Osteoblast (primary cell): ENCODE measurements at regions not wholly inside any gene's neighbourhood (a gene's known extent, or its start where the extent isn't known, plus 50 kb on each side); places are given as distances from the start of the nearest gene placed in this dataset.

Experiments
- DNase-seq: peaks from one replicate; pipeline ENCODE4 v3.0.0; 2011; ENCODE audit warnings: low spot score, mixed read lengths; ENCODE audit not compliant: insufficient read length; ENCODE audit errors: missing footprints
- H2AFZ ChIP-seq: 2 replicates; pipeline ENCODE4 v1.6.0; 2011; ENCODE audit warnings: mild to moderate bottlenecking, low read length
- H3K27ac ChIP-seq: 2 replicates; pipeline ENCODE4 v1.5.1; 2011; ENCODE audit warnings: mild to moderate bottlenecking, low read depth, low read length, moderate library complexity
- H3K27me3 ChIP-seq: 2 replicates; pipeline ENCODE4 v1.6.0; 2012; ENCODE audit warnings: mild to moderate bottlenecking, control low read depth, inconsistent platforms, low read length, moderate library complexity; ENCODE audit not compliant: insufficient read depth
- H3K36me3 ChIP-seq: 2 replicates; pipeline ENCODE4 v1.5.1; 2011; ENCODE audit warnings: mild to moderate bottlenecking, low read length, control low read depth, moderate library complexity; ENCODE audit not compliant: insufficient read depth
- H3K4me1 ChIP-seq: 2 replicates; pipeline ENCODE4 v1.5.1; 2011; ENCODE audit warnings: mild to moderate bottlenecking, low read length, control low read depth, moderate library complexity; ENCODE audit not compliant: insufficient read depth
- H3K4me2 ChIP-seq: 2 replicates; pipeline ENCODE4 v1.6.0; 2011; ENCODE audit warnings: mild to moderate bottlenecking, low read length; ENCODE audit not compliant: insufficient read depth
- H3K4me3 ChIP-seq: fragments of 200-600 bp; sonication (generic); 3 replicates; pipeline ENCODE4 v1.5.1; 2012; ENCODE audit warnings: mild to moderate bottlenecking, low read length, inconsistent platforms; ENCODE audit not compliant: insufficient read depth
- H3K79me2 ChIP-seq: 2 replicates; pipeline ENCODE4 v1.6.0; 2012; ENCODE audit warnings: mild to moderate bottlenecking, low read length, control low read depth, inconsistent platforms; ENCODE audit not compliant: insufficient read depth
- H3K9me3 ChIP-seq: 2 replicates; pipeline ENCODE4 v1.5.1; 2011; ENCODE audit warnings: low read depth, low read length, control low read depth
- H4K20me1 ChIP-seq: 2 replicates; pipeline ENCODE4 v1.6.0; 2012; ENCODE audit warnings: mild to moderate bottlenecking, low read length, control low read depth; ENCODE audit not compliant: insufficient read depth
- CTCF ChIP-seq: IDR thresholded peaks from 2 replicates; pipeline ENCODE4 v1.5.1; 2011; ENCODE audit warnings: mild to moderate bottlenecking, low read depth, low read length, moderate library complexity; ENCODE audit errors: extremely low read depth

GRCh38 chr5:74969726-74970125 is 82.6 kb downstream of the GCNT4 start:
- Histone ChIP-seq H3K4me1 (no peaks in the 10 kb centered on the region), H3K4me2 (no peak overlapping the region), H3K36me3 (no peaks in the 10 kb centered on the region), H3K9me3 (no peaks in the 10 kb centered on the region), H4K20me1 (no peaks in the 10 kb centered on the region), H3K4me3 (no peak overlapping the region), H2AFZ (no peak overlapping the region), H3K27ac (no peak overlapping the region), H3K79me2 (no peaks in the 10 kb centered on the region), H3K27me3 (peaks cover 2% of the 10 kb centered on the region)
- no peak for DNase-seq
- no peak for TF ChIP-seq CTCF

- Histone ChIP-seq H3K9me3 (no peaks in the 10 kb centered on the region), H4K20me1 (no peaks in the 10 kb centered on the region), H3K4me1 (no peaks in the 10 kb centered on the region), H3K79me2 (no peaks in the 10 kb centered on the region), H3K4me3 (no peak overlapping the region), H3K27me3 (peaks cover 8% of the 10 kb centered on the region), H3K4me2 (no peak overlapping the region), H3K36me3 (no peaks in the 10 kb centered on the region), H3K27ac (no peak overlapping the region), H2AFZ (no peak overlapping the region)
- TF ChIP-seq CTCF, result no peak
- no peak for DNase-seq
Measured at GRCh38 chr5:74966141-74967026, 86.0 kb downstream of the GCNT4 start.

GRCh38 chr5:74963407-74963806 is 89.0 kb downstream of the GCNT4 start:
- no peak for TF ChIP-seq CTCF
- DNase-seq, result no peak
- H3K27ac ChIP-seq, result no peak overlapping the region

GRCh38 chr5:74957906-74958305 is 91.7 kb upstream of the FAM169A start:
- Histone ChIP-seq H3K27me3 (no peaks in the 10 kb centered on the region), H3K27ac (no peak overlapping the region), H3K4me1 (peaks cover 18% of the 10 kb centered on the region), H3K4me2 (no peak overlapping the region), H3K36me3 (no peaks in the 10 kb centered on the region), H3K4me3 (no peak overlapping the region), H3K9me3 (no peaks in the 10 kb centered on the region), H4K20me1 (no peaks in the 10 kb centered on the region), H3K79me2 (no peaks in the 10 kb centered on the region), H2AFZ (no peak overlapping the region)
- no peak for TF ChIP-seq CTCF
- no peak for DNase-seq

More at GRCh38 chr5:74963407-74963806, 89.0 kb downstream of the GCNT4 start:
- Histone ChIP-seq H3K4me3 (no peak overlapping the region), H3K36me3 (no peaks in the 10 kb centered on the region), H3K4me2 (no peak overlapping the region), H3K27me3 (peaks cover 8% of the 10 kb centered on the region), H2AFZ (no peak overlapping the region), H4K20me1 (no peaks in the 10 kb centered on the region), H3K9me3 (no peaks in the 10 kb centered on the region), H3K79me2 (no peaks in the 10 kb centered on the region), H3K4me1 (no peaks in the 10 kb centered on the region)
